ENCODE measurements at regions not wholly inside any gene's neighbourhood (a gene's known extent, or its start where the extent isn't known, plus 50 kb on each side); places are given as distances from the start of the nearest gene placed in this dataset.

GRCh38 chr6:40791004-40791403 is 203.8 kb upstream of the LRFN2 start:
- DNase-seq: no peak

DNA sequence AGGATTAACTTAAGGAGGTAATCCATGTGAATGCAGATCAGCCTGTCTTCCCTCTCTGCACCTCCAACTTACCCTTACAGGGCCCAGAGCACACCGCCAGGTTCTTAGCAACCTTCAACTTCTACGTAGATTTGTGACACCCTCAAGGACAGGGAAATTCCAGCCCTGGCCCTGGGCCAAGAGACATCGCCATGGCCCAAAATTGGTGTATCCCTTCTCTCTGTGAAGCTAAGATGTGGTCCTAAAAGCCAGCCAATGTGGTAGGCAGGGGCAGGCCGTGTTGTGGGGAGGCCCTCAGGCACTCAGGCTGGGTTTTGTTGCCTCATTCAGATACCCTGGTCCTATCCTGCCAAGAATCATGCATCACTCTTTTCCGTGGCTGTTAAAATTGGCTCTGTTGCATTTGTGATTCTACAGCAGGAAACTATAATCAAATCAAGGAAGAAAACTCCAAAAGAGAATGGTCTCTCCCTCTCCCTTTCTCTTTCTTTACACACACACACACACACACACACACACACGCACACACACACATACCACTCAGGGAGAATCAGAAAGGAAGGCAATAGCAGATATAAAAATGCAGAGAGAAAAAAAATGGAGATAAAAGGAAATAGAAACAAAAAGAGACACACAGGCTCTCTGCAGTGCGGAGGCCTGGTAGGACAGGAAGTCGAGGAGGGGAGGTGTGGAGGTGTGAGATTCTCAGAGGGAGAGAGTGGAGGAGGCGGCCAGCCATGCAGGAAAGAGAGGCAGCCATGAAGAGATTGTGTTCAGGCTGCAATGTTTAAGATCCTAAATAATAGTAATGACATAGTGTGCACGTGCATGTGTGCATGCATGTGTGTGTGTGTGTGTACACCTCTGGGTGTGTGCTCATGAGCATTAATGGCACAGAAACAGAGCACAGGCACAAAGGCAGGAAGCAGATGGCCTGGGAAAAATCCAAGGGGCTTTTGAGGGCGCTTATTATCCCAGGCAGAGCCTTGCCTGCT is 201.8 kb upstream of the LRFN2 start:
- DNase-seq: peak; percentile 32

DNA sequence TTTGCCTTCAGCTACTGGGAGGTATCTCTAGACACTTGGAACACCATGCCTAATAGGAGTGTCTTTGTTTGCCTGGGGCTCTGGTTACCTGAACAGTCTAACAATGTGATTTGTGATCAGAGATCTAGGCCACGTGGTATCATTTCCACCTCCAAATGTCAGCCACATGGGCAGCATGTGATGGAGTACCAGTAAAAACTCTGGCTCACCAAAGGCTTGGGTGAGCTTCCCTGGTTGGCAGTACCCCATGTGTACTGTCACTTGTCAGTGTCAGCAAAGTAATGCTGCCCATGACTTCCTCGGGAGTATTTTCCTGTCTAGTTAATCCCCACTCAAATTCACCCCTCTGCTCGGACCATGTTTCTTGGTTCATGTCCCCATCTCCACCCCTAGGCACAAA is 195.2 kb upstream of the LRFN2 start:
- no peak for DNase-seq

- no peak for DNase-seq
These were observed 193.5 kb upstream of the LRFN2 start for GRCh38 chr6:40780637-40781036.

DNA sequence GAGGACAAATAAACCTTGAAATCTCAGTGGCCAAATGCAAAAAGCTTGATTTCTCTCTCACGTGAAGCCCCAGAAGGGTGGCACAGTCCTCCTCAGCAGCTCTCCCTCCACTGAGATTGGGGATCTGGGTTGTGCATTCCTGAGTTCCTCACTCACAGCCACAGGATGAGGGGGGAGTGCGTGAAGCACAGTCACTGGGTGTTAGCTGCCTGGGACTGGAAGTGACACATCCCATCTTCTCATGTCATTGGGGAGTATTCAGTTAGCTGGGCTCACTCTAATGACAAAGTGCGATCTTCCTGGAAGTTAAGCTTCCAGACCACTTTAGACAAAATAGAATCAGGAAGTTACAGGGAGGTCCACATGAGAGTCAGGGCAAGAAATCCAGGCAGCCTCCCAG is 192.2 kb upstream of the LRFN2 start:
- DNase-seq: no peak

DNA sequence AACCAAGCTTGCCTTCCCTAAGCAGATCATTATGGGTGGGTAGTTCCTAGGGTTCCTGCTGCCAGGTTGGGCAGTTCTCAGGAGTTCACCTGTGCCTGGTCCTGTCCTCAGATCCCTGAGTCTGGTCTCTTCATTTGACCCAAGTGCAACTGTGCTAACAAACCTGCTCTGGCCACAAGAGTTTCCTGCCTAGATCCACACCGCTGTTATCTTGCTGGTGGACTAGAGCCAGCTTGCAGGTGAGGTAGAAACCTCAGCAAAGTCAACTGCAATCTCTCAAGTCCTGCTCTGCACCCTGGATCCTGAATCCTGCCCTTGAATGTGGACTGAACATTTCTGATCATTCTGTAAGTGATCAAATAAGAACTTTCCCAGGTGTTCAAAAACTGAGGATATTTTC is 191.8 kb upstream of the LRFN2 start:
- DNase-seq: no peak

DNA sequence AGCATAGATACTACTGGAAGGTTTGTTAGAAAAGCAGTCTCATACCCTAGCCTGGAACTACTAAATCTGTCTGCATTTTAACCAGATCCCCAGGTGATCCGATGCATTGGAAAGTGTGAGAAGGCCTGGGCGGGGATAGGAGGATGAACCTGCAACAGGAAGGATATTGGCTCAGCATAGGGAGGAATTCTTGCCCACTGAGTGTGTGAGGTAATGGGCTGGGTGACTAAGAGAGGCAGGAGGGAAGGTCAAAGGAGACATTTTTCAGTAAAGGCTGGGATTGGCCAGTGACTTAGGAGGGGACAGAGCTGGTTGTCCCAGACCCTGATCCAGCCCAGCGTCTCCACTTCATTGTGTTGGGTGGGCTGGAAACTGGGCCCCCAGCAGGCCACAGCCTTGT is 191.0 kb upstream of the LRFN2 start:
- DNase-seq: no peak

- DNase-seq: no peak
These were observed 187.8 kb upstream of the LRFN2 start for GRCh38 chr6:40774932-40775331.

GRCh38 chr6:40770794-40771193 is 183.6 kb upstream of the LRFN2 start:
- DNase-seq: no peak

DNA sequence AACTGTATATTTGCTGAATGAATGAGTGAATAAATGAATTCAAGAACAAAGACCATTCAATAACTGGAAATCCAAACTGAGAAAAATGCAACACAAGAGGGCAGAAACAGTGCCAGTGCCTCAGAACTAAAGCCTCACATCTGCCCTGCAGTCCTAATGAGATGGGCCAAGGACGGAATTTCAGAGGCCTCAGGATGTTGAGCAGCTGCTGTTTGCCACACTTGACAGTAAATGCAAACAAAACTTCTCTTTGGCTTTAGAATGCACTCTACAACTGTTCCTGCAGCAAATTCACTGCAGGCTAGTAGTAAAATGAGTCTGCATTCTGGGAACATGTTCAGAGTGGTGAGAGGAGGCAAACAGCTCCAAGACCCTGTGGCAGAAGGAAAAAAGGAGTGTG is 177.6 kb upstream of the LRFN2 start:
- no peak for DNase-seq

DNA sequence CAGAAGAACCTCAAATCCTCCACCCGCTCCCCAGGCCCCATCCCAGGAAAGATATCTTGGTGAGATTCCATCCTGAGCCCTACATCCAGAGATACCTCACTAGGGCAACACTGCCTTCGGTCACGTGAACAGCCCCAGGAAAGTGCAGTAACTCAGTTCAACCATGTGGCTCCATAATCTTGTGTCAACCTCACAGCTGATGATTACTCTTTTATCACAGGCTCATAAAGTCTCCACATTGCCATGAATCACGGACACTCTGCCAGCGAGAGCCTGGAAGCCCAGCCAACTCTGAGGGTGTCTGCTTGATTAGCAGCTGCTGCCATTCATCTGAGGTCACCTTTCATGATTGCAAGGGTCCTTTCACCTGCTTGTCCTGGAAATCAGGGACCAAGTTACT is 175.8 kb upstream of the LRFN2 start:
- DNase-seq: no peak

GRCh38 chr6:40760887-40761286 is 173.7 kb upstream of the LRFN2 start:
- DNase-seq: no peak

DNA sequence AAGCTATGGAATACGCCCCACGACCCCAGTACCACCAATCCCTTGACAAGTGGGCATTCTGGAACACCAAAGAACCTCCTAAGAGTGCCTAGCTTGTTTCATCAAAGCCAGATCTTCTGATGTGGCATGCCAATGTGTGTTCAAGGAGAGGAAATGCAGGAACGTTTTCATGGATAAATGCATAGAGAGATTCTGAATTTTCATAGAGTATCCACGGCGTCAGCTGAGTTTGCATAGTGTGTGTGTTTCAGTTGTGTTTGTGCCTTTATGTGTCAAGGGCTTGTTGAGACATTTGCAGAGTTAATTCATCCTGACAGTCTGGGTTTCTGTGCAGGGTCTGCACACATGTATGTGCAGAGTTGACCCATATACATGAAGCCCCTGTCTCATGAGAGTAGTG is 172.7 kb upstream of the LRFN2 start:
- no peak for DNase-seq

GRCh38 chr6:40759264-40759663 is 172.1 kb upstream of the LRFN2 start:
- no peak for DNase-seq

DNA sequence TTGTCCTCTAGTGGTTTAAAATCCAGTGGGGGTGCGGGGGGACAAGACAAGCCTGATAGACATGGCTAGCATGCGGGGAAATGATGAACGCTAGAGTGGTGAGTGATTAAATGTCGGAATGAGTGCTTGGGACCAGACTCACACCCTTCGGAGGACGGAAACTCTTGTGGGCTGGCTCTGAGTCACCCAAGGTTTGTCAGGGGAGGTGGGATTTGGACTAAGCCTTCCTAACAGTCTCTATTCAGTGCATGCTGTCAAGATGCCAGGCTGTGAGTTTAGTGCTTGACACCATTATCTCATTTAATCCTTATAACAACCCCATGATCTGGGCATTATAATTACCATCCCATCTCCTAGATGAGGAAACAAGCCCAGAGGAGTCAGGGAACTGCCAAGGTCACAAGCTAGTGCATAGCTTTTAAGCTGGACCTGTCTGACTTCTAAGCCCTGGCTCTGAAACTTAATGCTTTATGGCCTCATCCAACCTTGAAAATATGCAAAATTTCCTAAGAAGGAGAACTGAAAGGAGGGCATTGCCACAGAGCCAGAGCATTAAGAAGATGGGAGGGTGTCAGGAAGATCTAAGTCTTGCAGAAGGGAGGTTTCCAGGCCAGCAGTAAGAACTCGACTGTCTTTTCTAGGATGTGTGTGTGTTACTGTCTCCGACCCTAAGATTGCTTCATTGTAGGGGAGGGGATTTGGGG is 168.7 kb upstream of the LRFN2 start:
- no peak for DNase-seq

DNA sequence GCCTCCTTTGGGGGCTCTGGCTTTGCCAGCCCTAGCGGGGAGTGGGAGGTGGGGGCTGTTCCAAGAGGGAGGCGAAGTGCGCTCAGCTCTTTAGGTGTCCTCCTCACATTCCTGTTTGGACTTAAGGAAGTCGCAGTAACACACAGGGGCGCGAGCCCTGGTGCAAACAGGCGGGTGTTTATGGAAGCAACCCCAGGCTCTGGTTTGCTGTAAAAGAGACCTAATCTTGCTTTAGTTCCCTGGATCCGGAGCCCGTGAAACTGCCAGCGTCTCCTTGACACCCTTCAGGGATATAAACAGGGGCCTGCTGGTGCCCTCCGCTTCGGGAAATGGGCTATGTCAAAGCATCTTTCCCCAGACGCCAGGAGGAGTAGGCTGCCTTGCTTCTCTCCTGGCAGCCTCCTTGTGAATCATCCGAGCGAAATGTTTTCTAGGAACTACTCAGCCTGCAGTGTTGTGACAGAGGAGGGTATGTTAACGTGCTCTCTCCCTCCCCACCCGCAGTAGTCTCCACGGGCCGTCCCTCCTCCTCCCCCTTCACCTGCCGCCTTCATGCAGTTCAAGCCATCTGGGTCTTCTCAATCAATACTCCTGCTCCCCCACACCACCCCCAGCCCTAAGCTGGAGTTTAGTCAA is 168.0 kb upstream of the LRFN2 start:
- DNase-seq: no peak

DNA sequence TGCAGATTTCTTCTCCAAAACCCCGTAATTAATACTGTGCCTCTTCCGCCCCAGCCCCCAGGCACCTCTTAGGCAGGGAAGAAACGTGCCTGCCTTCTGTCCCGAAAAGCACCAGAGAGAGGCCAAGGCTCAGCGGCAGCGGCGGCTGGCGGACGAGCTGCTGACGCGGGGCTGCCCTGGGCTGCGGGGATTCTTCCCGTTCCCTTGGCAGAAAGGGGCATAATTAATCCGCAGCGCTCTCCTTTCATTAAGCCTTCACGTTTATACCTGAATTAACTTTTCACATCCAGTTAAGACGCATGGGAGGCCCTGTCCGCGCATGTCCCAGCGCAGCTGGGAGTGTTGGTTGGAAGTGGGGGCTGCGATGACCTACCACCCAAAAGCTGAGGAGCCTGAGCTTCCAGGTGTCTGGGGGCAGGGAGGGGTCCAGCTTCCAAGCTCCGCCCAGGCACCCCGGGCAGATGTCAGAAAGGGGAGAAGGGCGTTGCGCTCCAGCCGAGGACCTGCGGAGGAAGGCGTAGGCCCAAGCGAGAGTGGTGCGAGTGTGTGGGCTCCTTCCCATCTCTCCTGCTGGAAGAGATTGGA is 167.4 kb upstream of the LRFN2 start:
- DNase-seq: no peak

GRCh38 chr6:40753675-40754448 is 166.7 kb upstream of the LRFN2 start:
- DNase-seq: no peak

GRCh38 chr6:40753048-40753447 is 165.9 kb upstream of the LRFN2 start:
- no peak for DNase-seq

GRCh38 chr6:40744835-40745234 is 157.7 kb upstream of the LRFN2 start:
- no peak for DNase-seq

DNA sequence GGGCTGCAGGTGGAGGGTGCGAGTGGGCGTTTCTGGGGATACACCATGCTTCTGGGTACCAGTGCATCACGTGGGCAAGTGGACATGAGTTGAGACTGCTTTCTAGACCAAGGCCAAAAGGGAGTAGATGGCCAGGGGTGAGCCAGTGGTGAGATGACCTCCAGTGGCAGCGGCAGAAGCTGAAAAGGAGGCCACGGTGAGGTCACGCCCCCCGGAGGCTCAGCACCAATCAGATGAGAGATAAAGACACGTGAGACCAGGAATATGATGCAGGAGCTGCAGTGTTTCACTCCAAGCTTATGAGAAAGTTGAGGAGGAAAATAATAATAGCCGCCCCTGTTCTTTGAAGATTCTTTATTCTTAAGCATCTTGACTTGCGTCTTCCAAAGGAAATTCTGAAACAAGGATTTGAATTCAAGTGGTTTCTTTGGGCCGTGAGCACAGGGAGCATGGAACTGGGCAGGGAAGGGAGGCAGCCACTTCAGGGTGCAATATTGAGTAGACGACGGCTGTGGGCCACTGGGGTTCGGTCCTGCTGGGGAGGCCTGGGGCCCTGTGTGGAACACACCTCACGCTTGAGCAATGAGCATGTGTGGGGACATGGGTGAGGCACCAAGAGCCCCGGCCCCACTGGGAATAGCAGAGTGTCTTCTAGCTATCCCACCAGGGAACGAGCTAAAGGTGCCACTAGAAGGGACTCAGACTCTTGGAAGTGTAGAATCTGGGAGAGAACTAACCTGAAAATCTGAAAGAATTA is 156.7 kb upstream of the LRFN2 start:
- no peak for DNase-seq

GRCh38 chr6:40743226-40743625 is 156.1 kb upstream of the LRFN2 start:
- DNase-seq: no peak
